GM21367 (cell line): ENCODE measurements at regions not wholly inside any gene's neighbourhood (a gene's known extent, or its start where the extent isn't known, plus 50 kb on each side); places are given as distances from the start of the nearest gene placed in this dataset.

Experiments
- ATAC-seq: cut with Tn5 transposase; IDR thresholded peaks from one replicate; pipeline ENCODE4 v1.9.1; 2021; ENCODE audit not compliant: unreplicated experiment

DNA sequence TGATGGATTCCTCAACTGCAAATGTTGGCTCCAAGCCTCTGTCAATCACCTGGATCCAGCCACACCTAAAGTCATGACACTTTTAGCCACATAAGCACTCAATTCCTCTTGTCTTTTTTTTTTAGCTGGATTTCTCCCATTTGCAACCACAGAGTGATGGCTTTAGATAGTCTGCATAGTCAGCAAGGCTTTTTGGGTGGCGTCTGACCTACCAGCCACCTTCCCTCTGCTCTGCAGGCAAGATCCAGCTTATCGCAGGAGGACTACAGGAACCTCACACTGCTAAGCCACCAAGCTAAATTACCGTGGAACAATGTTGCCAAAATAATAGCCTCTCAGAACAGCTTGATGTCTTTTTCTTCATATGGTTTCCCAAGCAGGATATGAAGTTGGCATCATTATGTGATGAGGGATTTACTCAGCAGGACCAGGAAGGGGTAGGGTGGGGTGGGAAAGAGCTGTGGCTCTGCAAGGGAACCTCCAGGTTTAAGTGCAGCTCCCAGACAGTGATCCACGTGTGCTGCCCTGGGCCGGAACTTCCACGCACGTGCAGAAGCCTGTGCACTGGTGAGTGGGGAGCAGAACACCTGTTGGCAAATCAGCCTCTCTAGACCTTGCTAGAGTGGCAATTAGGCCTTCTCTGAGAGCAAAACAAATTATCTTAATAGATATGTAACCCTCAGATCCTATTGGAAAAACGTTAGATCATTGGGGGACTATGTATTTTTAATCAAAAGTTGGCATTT is 170.6 kb upstream of the NCK2 start:
- no peak for ATAC-seq

DNA sequence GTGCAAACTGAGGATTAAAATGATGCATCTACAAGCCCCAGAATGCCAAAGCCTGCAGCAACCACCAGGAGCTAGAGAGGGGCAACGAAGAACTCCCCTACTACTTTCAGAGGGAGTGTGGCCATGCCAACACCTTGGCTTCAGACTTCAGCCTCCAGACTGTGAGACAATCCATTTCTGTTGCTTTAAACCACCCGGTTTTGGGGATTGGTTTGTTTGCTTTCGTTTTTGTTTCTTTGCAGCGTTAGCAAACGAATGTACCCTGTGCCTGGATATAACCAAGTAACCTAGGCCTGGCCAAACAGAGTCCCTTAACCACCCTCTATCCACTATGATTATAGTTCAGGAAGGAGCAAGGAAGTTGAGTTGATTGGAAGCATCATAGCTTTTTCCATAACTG is 171.2 kb upstream of the NCK2 start:
- no peak for ATAC-seq

DNA sequence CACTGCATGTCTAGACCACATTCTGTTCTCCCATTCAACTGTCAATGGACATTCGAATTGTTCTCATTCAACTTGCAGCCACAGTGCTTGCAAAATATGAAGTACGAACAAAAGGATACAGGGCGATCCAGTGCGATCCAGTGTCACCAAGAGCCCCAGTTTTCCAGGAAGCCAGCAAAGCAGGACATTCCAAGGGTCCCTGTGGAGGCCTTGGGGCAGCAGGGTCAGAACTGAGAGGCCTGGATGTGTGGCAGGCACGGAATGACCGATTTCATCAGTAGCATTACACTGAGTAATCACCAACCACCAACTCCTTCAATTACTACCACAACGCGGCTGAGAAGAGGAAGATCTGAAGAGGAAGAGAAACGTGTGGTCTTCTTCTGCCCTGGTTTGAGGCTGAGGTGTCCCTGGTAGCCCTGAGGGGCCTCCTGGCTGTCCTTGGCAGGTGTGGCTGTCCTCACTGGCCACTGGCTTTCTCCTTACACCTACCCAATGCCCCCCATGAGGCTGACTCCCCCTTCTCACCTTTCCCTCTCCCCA is 172.7 kb upstream of the FHL2 start:
- peak; percentile 55 for ATAC-seq

DNA sequence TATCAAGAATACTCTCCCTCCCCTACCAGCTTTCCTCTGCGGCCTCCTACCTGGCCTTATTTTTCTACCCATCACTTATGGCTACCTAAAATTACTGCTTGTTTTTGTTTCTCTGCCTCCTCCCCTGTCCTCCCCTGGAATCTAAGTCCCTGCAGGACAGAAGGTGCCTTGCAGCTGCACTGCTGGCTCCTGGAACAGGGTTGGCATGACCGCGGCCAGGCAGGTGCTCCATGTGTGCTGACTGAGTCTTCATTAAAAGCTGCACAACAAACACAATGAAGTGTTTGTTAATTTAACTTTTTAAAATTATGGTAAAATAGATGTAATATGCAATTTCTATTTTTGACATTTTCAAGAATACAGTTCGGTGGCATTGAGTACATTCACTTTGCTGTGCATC is 171.9 kb upstream of the FHL2 start:
- ATAC-seq: no peak

DNA sequence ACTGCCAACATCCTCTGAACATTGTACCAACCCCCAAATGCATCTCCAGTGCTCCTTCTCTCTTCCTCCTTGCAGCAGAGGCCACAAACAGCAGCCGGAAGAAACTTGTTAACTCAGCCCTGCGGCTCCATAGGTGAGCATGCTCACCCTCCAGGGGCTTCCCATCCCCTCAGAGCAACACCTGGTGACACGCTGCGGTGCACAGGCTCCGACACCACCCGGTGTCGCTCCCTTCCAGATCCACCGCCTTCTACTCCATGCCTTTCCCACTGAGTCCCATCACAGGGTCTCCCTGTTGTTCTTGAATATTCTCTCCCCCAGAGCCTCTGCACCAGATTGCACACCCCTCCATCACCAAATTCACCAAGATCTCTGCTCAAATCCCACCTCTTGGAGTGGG is 171.5 kb upstream of the FHL2 start:
- no peak for ATAC-seq

DNA sequence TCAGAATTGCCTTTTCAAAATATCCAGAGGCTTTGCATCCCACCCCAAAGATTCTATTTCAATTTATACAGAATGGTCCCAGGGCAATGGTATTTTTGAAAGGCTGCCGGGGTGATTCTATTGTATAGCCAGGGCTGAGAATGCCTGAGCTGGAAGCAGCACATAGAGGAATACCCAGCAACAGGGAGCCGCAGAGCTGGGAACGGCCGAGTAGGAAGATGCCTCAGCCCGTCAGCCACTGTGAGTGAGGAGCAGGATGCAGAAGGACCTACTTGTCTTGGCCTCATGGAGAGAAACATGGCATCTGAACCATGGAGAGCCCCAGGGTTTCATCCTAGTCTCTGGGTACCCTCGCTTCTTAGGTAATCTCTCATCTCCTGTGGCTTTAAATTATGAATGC is 170.8 kb upstream of the FHL2 start:
- ATAC-seq: no peak

DNA sequence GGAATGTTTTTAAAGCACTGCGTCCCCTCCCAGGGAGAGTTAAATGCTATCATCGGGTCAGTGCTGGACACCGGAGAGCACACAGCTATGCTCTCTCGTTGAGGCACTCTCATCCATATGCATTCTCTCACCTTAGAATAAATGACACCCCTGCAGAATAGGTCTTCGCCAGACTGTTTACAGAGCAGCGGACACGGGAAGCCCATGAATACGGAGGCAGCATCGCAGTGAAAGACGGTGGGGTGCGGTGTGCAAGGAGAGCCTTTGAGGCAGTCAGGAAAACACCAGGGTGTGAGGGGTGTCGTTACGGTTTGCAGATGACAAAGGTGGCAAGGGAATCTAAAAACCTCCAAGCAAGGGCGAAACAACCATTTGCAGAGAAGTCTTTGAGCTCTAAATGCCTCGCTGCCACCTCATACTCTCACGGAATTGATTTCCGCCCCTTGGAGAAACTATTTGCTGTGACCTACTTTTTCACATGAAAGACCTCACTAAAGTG is 169.2 kb upstream of the FHL2 start:
- no peak for ATAC-seq

DNA sequence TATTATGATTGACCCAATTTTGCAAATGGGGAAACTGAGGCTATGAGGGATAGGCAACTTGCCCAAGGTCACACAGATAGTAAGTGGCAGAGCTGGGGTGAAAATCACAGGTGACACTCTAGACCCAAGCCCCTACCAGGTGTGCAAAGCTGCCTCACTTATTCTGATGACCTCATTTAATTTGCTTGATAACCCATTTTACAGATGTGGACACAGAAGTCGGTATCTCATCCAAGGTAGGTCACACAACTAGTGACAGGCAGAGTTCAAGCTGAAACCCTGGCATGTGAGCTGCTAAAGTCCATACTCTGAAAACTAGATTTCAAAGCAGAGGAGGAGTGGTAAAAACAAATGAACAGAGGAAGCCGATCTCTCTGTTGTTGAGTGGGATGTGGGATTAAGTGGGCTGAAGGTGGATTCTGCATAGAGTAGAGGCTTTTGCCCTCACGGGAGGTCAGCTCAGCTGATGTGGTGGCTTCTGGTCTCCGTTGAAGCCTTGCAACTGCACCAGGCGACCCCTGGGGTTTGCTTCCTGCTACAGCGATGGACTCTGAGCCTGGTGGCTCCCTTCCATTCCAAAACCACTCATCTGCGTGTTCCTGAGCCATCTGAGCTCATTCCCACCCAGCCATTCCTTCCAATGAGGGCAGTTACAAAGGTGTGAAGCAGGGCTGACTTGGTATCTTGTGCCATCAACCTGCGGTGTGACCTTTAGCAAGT is 164.3 kb upstream of the FHL2 start:
- ATAC-seq: no peak

DNA sequence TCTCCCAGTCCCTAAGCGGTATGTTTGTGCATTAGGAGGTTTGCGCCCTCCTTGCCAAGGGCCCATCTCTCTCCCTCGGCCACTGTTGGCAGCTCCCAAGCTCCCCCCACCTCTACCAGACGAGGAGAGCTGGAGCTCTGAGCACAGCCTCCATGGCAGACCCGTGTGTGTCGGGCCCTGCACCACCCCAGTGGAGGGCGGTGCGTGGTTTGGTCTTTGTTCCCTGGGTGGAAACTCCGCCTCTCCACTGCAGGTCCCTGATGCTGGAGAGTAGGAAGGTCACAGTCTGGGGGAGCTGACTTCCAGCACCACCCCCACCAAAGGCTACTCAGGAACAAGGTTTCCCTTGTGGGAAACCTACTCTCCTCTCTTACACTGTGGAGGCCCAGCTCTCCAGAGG is 162.6 kb upstream of the FHL2 start:
- ATAC-seq: no peak

DNA sequence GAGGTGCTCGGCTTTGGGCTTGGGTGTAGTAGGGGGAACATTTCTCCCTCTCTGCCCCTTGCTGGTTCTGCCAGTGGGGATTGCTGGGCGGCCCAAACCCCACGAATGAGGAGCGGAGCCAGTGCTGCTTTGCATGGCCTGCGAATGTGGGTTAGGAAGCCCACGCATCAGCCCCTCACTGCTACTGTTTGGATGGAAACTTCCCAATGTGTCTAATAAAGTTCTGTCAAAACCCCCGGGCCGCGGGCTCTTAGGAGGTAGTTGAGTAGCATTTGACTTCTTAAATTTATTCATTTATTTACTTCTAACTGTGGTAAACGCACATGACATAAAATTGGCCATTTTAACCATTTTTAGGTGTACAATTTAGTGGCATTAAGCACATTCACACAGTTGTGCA is 161.3 kb upstream of the FHL2 start:
- ATAC-seq: no peak

DNA sequence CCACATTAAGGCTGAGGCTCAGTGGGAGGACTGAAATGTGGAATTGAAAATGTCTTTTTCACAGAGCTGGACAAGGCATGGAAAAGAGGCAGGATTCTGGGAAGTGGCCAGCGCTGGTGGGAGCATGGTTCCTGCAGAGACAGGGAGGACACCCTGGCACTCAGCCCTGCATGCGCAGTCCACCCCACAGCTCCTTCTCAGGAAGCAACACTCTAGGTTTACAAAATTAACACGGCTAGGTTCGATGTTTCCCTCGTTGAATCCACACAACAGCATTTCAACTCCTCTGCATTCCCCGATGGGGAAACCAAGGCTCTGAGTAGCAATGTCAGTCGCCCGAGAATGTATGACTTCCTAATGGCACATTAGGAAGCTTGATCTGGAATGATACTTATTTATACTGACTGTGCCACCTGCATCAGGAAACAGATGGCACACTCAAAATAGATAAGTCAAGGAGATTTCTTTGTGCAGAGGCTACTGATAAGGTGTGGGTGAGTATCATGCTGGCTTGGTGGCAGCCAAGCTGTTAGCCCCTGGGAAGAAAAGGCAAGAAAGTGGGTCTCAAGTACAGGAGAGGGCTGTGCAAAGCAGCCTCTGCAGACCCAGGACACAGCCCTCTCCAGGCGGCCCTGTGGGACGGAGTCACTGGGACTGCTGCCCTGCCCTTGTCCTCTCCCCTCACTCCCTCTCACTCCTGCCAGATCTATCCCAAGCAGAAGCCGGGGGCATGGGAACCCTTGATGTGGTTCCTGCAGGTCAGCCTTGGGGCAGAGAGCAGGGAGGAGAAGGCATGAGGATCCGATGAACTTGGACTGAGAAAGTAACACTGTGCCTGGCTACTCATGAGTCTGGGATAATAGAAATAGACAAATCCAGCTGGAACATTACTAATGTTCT is 158.4 kb upstream of the FHL2 start:
- ATAC-seq: no peak

DNA sequence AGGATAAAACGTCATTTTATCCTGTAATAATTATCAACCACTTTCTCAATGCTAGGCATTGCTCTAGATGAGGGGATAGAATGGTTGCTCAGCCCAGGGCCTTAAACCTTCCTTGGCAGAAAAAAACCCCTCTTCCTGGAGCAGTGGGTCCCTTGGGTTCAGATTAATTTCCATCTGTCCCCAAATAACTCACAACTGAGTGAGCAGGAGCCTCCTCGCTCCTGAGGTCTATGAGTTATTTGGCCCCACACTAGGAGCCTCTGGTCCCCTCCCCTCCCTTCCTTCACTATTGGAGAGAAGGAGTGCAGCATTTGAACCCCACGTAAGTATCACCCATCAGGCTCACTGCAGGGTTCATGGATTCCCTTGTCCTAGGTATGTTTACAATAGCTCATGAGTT is 157.5 kb upstream of the FHL2 start:
- ATAC-seq: no peak

DNA sequence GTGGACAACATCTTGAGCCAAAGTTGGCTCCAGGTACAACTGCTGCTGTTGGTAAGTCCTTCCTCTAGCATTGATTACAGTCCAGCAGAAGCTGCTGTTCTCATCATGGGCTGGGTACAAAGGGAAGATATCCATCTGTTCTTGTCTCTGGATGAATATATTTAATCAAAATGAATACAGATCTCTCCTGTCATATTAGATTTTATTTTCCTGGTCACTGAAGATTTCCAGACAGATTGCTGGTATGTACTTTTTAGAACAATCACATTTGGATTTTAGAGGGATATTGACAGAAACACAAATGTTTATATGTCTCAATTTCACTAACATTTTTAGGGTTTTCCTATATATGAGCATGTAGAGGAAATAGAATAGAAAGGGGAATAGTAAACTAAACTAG is 155.4 kb upstream of the FHL2 start:
- ATAC-seq: no peak

DNA sequence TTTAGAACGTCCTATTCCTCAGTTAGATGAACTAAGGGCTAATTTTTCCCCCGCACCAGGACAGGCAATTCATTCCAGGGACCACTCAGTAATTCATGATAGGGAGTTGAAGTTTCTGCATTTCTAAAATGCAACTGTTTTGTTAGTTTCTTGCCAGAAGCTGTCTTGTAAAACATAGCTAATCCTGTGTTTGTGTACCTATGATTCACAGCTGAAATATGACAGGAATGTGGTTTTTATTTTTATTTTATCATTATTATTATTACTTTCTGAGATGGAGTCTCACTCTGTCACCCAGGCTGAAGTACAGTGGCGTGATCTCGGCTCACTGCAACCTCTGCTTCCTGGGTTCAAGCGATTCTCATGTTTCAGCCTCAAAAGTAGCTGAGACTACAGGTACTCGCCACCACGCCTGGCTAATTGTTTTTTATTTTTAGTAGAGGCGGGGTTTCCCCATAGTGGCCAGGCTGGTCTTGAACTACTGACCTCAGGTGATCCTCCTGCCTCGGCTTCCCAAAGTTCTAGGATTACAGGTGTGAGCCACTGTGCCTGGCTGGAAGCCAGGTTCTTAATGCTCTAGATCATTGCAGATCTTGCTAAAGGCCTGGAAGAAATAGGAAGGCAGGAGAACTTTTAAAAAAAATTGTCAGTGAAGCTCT is 154.8 kb upstream of the FHL2 start:
- ATAC-seq: no peak

DNA sequence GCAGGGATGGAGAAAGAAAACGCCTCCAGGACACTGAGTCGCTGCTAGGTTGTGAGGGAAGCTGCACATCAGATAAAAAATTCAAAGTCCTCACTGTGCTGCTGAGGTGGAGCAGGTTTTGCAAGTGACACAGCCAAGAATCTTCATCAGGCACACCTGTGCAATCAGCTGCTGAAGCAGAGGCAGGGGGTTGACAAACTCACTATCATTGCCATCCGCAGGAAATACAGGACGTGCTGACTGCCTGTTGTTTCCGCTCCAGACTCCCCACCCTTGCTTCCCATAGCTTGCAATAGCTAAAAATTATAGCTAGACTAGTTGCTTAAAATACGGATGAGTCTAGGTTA is 147.8 kb upstream of the FHL2 start:
- no peak for ATAC-seq

DNA sequence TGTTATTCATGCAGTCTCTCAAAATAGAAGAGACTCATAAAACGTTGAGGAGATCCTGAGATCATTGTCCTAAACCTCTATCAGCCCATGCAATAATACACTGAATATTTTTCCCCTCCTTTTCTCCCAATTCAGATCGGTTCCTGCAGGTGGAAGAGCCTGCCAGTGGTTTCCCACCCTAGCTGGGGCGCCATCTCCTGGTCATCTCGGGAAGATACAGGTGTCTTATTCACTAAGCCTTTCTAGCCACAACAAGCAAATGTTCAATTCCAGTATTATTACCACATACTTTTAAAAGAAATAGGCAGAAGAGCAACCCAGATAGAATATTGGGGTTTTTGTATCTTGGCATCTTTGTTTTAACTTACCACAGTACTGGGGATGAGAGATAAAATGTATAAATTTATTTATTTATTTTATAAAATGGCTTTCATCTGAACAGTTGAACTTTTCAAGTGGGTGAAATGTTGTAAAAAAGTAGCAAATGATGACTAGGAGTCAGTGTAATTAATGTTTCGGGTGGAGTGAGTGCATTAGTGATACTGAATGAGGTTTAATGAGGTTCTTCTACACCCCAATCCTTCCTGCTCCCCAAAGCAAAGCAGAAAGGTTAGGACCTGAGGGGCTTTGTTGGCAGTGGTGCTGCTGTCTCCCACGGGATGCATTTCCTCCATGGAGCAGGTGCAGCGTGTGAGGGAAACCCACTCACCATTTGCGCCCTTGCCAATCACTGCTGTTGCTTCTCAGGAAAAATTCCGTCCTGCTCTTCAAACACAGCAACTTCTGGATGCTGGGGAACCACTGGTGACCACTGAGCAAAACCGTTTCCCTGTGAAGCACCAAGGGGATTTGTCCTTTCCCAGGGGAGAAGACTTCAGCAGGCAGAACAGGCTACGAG is 147.1 kb upstream of the FHL2 start:
- no peak for ATAC-seq

DNA sequence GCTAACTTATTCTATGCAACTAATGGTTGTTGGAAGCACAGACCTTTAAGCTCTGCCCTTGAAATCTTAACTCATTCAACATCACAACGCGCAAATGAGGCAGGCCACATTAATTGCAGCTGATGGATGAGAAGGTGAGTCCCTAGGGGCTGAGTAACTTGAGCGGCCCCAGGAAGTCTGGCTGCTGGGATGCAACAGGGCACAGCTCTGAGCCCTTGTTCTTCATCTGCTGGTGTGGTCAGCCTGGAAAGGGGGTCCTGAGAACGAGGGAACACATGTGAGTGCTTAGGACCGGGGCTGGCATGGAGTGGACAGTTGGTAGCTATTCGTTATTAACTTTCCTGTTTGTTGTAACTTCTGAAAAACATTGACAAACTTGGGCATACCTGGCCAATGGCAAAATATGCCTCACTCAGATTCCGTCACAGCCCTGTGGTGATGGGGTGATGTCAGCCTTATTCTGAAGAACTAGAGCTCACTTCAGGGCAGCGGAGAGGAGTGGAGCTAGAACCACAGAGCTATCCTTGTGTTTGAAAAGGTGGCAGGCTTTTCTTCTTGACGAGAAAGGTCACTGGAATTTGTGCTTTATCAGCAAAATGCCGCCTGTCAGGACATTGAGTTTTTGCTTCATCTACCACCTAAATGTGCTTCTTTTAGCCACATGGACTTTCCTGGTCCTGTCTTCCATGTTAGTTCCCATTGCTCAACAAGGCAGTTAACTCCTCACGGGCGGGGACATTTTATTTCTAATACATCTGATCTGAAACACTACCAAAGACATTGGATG is 145.9 kb upstream of the FHL2 start:
- no peak for ATAC-seq

DNA sequence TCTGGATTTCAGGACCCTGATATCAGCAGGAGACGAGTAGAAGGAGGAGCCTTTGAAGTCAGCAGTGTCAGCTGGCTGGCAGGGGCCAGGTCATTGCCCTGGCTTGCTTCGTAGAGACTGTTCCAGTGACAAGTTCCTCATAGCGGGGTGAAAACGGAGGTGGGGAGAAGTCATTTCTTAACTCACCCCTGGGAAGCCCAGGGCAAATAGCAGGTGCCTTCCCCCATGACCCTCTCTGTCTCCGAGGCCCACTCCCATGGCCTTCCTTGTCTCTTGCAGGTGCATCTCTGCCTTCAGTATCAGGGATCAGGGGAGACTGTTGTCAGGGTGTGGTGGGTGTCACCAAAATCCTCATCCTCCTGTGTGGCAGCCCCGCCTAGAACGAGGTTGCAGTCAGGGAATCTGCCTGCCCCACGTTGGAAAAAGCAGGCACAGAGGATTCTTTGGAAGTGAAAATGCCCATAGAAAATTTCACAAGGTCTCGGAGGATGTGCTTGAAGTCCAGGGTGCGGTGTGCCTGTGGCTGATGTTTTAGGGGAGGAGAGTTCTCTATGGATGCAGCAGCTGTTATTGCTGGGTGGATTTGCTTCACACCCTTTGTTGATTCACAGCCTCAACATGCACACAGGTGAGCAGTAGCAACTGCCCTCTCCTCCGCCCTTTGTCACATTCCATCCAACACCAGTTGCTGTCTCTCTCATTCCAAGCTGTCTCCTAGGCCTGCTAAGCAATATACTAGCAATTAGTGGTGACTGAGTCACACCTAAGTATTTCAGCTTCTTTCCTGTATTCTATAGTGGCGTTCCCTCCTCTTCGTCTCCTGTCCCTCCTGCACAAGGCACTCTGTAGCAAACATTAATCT is 142.6 kb upstream of the FHL2 start:
- no peak for ATAC-seq
